Sigmoid colon (tissue), 6 donors: ENCODE measurements at regions not wholly inside any gene's neighbourhood (a gene's known extent, or its start where the extent isn't known, plus 50 kb on each side); places are given as distances from the start of the nearest gene placed in this dataset.

Experiments used
- DNase-seq: peaks from one replicate; pipeline ENCODE4 v3.0.0-alpha.2; 2019
- H3K27ac ChIP-seq, 4 donors: fragments of 200-600 bp; sonication (generic); one replicate each; pipeline ENCODE4 v1.5.1; 2016 to 2019; ENCODE audit warnings: mild to moderate bottlenecking in 1 of 4
- H3K27me3 ChIP-seq, 3 donors: fragments of 200-600 bp; sonication (generic); one replicate each; pipeline ENCODE4 v1.5.1; 2019; ENCODE audit warnings: mild to moderate bottlenecking in 1 of 3
- H3K36me3 ChIP-seq, 4 donors: fragments of 200-600 bp; sonication (generic); one replicate each; pipeline ENCODE4 v1.5.1; 2016 to 2019
- H3K4me1 ChIP-seq, 4 donors: fragments of 200-600 bp; sonication (generic); one replicate each; pipeline ENCODE4 v1.5.1; 2017 to 2019
- H3K4me3 ChIP-seq, 4 donors: fragments of 200-600 bp; sonication (generic); one replicate each; pipeline ENCODE4 v1.5.1; 2017 to 2019; ENCODE audit warnings: mild to moderate bottlenecking in 2 of 4, moderate library complexity in 1 of 4
- H3K9me3 ChIP-seq, 4 donors: fragments of 200-600 bp in 3 of 4; sonication (generic) in 3 of 4; one replicate each; pipeline versions ENCODE4 v1.5.1 to v1.6.1; 2013 to 2019
- CTCF ChIP-seq, 4 experiments: fragments of 450-650 bp in 3 of 4; fragments of 200-600 bp in 1 of 4; IDR thresholded peaks; one replicate each; pipeline ENCODE4 v1.5.1; 2016 to 2019; ENCODE audit warnings: antibody characterized with exemption in 4 of 4, mild to moderate bottlenecking in 3 of 4, moderate library complexity in 2 of 4
- EP300 ChIP-seq, 4 donors: sonication (generic); formaldehyde crosslinking; IDR thresholded peaks; one replicate each; pipeline ENCODE4 v1.6.1; 2017; ENCODE audit warnings: antibody characterized with exemption in 4 of 4
- POLR2A ChIP-seq, 2 donors: fragments of 450-650 bp; IDR thresholded peaks; one replicate each; pipeline ENCODE4 v1.6.1; 2016; ENCODE audit warnings: antibody characterized with exemption in 2 of 2, mild to moderate bottlenecking in 2 of 2, moderate library complexity in 2 of 2
- POLR2AphosphoS5 ChIP-seq, 4 donors: sonication (generic); formaldehyde crosslinking; IDR thresholded peaks; one replicate each; pipeline ENCODE4 v1.6.1; 2017; ENCODE audit warnings: antibody characterized with exemption in 4 of 4
- WGBS, 2 donors: extraction: QIAGEN DNeasy Blood & Tissue Kit; methylation state at CpG; one replicate each; pipeline ENCODE4 v1.1.7; 2013; 5-methylcytosine and 5-hydroxymethylcytosine counted together
- intact Hi-C: fragments of 100-400 bp; cut with DNase I; formaldehyde crosslinking; loops from one replicate; pipeline ENCODE4 v1.15.1; 2023
- donor health status: healthy with polysubstance abuse.
- donor health status: healthy.

DNA sequence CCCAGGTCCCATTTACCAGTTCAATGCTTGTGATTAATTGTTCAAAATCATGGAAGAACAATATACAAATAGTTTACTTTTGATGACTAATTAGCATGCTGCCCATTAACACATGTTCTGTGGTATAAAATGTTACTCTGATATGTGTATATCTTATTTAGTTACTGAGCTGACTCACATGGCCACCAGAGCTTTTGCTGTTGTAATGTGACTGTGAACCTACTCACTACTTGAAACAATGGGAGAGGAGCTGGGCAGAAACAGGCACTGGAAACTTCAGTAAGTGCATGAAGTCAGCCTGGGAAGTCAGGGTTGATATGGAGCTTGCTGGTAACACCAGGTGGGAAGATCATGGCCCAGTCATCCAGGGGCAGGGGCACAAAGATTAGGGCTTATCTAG is 72.7 kb upstream of the MAD2L1 start:
- H3K36me3 ChIP-seq, result no peaks in the 10 kb centered on the region
- no peaks in the 10 kb centered on the region for H3K9me3 ChIP-seq
- H3K27me3 ChIP-seq, result no peaks in the 10 kb centered on the region
- TF ChIP-seq POLR2A (IDR thresholded peaks at IDR 0.05), result no peak
- TF ChIP-seq CTCF (IDR thresholded peaks at IDR 0.05), result no peak
- intact Hi-C loops, result no loop called here
- no peak overlapping the region for H3K27ac ChIP-seq
- H3K4me3 ChIP-seq, result no peak overlapping the region
- no peak for DNase-seq
- H3K4me1 ChIP-seq, result no peaks in the 10 kb centered on the region

DNA sequence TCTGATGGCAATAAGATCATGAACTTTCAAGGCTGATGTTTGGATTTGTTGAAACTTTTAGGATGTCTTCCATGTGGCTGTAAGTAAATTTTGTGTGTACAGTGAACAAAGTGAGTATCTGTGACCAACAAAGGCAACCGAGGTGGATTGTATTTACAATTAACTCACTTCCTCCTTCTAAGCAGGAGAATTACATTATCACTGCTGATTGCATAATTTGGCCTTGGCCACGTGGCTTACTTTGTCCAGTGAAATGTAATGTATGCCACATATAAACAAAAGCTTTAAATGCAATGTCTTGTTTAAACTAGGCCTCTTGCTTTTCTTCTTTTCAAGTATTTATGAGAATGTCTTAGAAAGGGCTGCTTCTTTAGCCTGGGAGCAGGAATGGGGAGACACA is 66.3 kb upstream of the MAD2L1 start:
- no peak for DNase-seq
- no peak for TF ChIP-seq POLR2A (IDR thresholded peaks at IDR 0.05)
- TF ChIP-seq POLR2AphosphoS5 (IDR thresholded peaks at IDR 0.05), result no peak
- no peak for TF ChIP-seq EP300 (IDR thresholded peaks at IDR 0.05)
- no peak for TF ChIP-seq CTCF (IDR thresholded peaks at IDR 0.05)
- Histone ChIP-seq H3K27me3 (no peaks in the 10 kb centered on the region), H3K9me3 (no peaks in the 10 kb centered on the region), H3K27ac (no peak overlapping the region), H3K4me3 (no peak overlapping the region), H3K4me1 (no peaks in the 10 kb centered on the region), H3K36me3 (no peaks in the 10 kb centered on the region)
- intact Hi-C loops, result no loop called here
- 2 to 39% methylated on average over 2 of the region's 2 CpGs for WGBS, 2 donors

GRCh38 chr4:120130786-120131185 is 64.1 kb upstream of the MAD2L1 start:
- Histone ChIP-seq H3K36me3 (no peaks in the 10 kb centered on the region), H3K27me3 (no peaks in the 10 kb centered on the region), H3K27ac (no peak overlapping the region), H3K4me1 (no peaks in the 10 kb centered on the region), H3K9me3 (no peaks in the 10 kb centered on the region), H3K4me3 (no peak overlapping the region)
- DNase-seq, result no peak
- intact Hi-C loops, result no loop called here
- TF ChIP-seq POLR2AphosphoS5 (IDR thresholded peaks at IDR 0.05) (no peak), EP300 (IDR thresholded peaks at IDR 0.05) (no peak), POLR2A (IDR thresholded peaks at IDR 0.05) (no peak), CTCF (IDR thresholded peaks at IDR 0.05) (no peak)
- WGBS, 2 donors, result 20 to 59% methylated on average over 2 of the region's 2 CpGs
